Caki2 (cell line): ENCODE measurements at regions not wholly inside any gene's neighbourhood (a gene's known extent, or its start where the extent isn't known, plus 50 kb on each side); places are given as distances from the start of the nearest gene placed in this dataset.

ENCODE experiments used
- DNase-seq: peaks from one replicate; pipeline ENCODE4 v3.0.0-alpha.2; 2015; ENCODE audit warnings: low read depth
- in situ Hi-C: cut with HindIII; loops from 2 replicates; pipeline ENCODE4 v1.10.0; 2016; ENCODE audit warnings: low sequenced_read_pairs, low pct_unique_long_range_greater_than_20kb, mixed read lengths

GRCh38 chr10:113381416-113381815 lies 171.4 kb upstream of the HABP2 start:
- in situ Hi-C loops, result no loop called here
- DNase-seq, result no peak

- DNase-seq, result no peak
- in situ Hi-C loops, result no loop called here
Observed at GRCh38 chr10:113381981-113382509, 170.8 kb upstream of the HABP2 start.

- in situ Hi-C loops, result no loop called here
- DNase-seq, result no peak
Observed at GRCh38 chr10:113382691-113383090, 170.2 kb upstream of the HABP2 start.

GRCh38 chr10:113384181-113384580 lies 168.7 kb upstream of the HABP2 start:
- in situ Hi-C loops, result no loop called here
- no peak for DNase-seq

GRCh38 chr10:113385021-113385999 lies 167.5 kb upstream of the HABP2 start:
- in situ Hi-C loops, result no loop called here
- DNase-seq, result peak; percentile 63

- in situ Hi-C loops, result no loop called here
- DNase-seq, result no peak
Observed at GRCh38 chr10:113386005-113386404, 166.8 kb upstream of the HABP2 start.

- in situ Hi-C loops, result no loop called here
- no peak for DNase-seq
Observed at GRCh38 chr10:113389969-113390368, 162.9 kb upstream of the HABP2 start.

- in situ Hi-C loops, result no loop called here
- DNase-seq, result no peak
Observed at GRCh38 chr10:113390896-113391295, 162.0 kb upstream of the HABP2 start.

- DNase-seq, result no peak
- in situ Hi-C loops, result no loop called here
Observed at GRCh38 chr10:113397047-113397446, 155.8 kb upstream of the HABP2 start.

GRCh38 chr10:113399065-113399464 lies 153.8 kb upstream of the HABP2 start:
- no peak for DNase-seq
- in situ Hi-C loops, result no loop called here

- in situ Hi-C loops, result no loop called here
- DNase-seq, result no peak
Observed at GRCh38 chr10:113402602-113403001, 150.3 kb upstream of the HABP2 start.

- in situ Hi-C loops, result no loop called here
- DNase-seq, result no peak
Observed at GRCh38 chr10:113407218-113407617, 145.6 kb upstream of the HABP2 start.

GRCh38 chr10:113409175-113409574 lies 143.7 kb upstream of the HABP2 start:
- in situ Hi-C loops, result no loop called here
- no peak for DNase-seq

GRCh38 chr10:113410618-113411017 lies 142.2 kb upstream of the HABP2 start:
- no peak for DNase-seq
- in situ Hi-C loops, result no loop called here

GRCh38 chr10:113411456-113411855 lies 141.4 kb upstream of the HABP2 start:
- in situ Hi-C loops, result no loop called here
- DNase-seq, result no peak

GRCh38 chr10:113412161-113412560 lies 140.7 kb upstream of the HABP2 start:
- in situ Hi-C loops, result no loop called here
- DNase-seq, result no peak

GRCh38 chr10:113414543-113414942 lies 138.3 kb upstream of the HABP2 start:
- in situ Hi-C loops, result no loop called here
- no peak for DNase-seq

GRCh38 chr10:113415246-113415645 lies 137.6 kb upstream of the HABP2 start:
- in situ Hi-C loops, result no loop called here
- no peak for DNase-seq

GRCh38 chr10:113420057-113420732 lies 132.7 kb upstream of the HABP2 start:
- in situ Hi-C loops, result no loop called here
- no peak for DNase-seq
